ENCODE measurements at regions not wholly inside any gene's neighbourhood (a gene's known extent, or its start where the extent isn't known, plus 50 kb on each side); places are given as distances from the start of the nearest gene placed in this dataset.

DNA sequence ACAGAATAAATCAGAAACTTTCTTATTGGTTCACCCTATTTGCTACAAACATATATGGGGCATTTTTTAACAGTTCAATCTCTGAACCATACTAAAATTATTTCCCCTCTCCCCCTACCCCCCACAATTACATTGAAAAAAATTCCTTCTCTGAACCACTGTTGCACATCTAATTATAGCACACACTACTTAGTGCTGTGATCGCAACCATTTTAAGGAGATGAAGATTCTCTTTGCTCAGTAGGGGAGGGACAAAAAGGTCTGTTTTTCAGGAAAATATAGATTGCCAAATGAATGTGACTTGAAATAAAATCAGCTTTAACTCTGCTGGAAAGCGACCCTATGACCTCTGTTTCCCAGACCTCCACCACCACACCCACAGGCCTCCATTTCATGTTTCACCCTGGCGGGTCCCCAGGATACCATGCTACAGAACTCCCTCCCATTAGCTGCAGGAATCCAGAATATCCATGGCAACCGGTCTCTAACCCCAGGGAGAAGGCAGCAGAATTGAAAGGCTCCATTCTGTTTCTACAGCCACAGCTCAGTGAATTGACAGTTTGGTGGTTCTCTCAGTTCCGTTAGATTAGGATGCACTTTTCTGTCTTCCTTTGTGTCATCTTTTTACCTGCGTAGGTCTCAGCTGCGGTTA lies 286.3 kb downstream of the TBC1D4 start:
- TF ChIP-seq, protein P1, sequence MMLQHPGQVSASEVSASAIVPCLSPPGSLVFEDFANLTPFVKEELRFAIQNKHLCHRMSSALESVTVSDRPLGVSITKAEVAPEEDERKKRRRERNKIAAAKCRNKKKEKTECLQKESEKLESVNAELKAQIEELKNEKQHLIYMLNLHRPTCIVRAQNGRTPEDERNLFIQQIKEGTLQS (IDR thresholded peaks at IDR 0.05), result no peak
- TF ChIP-seq, protein P1 (CRISPR knock-in tag; conservative IDR thresholded peaks at IDR 0.05), result no peak
- TF ChIP-seq HMG20A (CRISPR knock-in tag; conservative IDR thresholded peaks at IDR 0.05) (no peak), CBFB (CRISPR knock-in tag; IDR thresholded peaks at IDR 0.05) (no peak), NCOA1 (IDR thresholded peaks at IDR 0.05; ENCODE audit: low read depth) (no peak), PHB (CRISPR knock-in tag; IDR thresholded peaks at IDR 0.05) (no peak), CREM (IDR thresholded peaks at IDR 0.05; ENCODE audit: low read depth) (no peak), RAD21 (CRISPR knock-in tag; conservative IDR thresholded peaks at IDR 0.05 in 1 of 2, IDR thresholded peaks at IDR 0.05 in 1 of 2) (no peak)

Data from K562 (cell line).